ENCODE measurements at regions not wholly inside any gene's neighbourhood (a gene's known extent, or its start where the extent isn't known, plus 50 kb on each side); places are given as distances from the start of the nearest gene placed in this dataset.

GRCh38 chr6:3535033-3535775, 78.4 kb upstream of the SLC22A23 start:
- no peak overlapping the region for H3K27ac ChIP-seq
- DNase-seq (no peak), ATAC-seq (no peak)
- H3K36me3 ChIP-seq (ENCODE audit: insufficient read depth in 1 of 2, low read depth in 1 of 2): no peaks in the 10 kb centered on the region
- intact Hi-C loops (cut with DNase I): no loop called here
- no peaks in the 10 kb centered on the region for H3K9me3 ChIP-seq
- no peak for TF ChIP-seq CTCF (IDR thresholded peaks at IDR 0.05)
- no peak overlapping the region for H3K4me3 ChIP-seq
- H3K4me1 ChIP-seq: no peaks in the 10 kb centered on the region
- 73 to 80% (median 74%) methylated on average over 4 of the region's 4 CpGs for WGBS, 3 donors
- no peaks in the 10 kb centered on the region for H3K27me3 ChIP-seq (ENCODE audit: insufficient read depth in 3 of 3, low read length in 2 of 3)

DNA sequence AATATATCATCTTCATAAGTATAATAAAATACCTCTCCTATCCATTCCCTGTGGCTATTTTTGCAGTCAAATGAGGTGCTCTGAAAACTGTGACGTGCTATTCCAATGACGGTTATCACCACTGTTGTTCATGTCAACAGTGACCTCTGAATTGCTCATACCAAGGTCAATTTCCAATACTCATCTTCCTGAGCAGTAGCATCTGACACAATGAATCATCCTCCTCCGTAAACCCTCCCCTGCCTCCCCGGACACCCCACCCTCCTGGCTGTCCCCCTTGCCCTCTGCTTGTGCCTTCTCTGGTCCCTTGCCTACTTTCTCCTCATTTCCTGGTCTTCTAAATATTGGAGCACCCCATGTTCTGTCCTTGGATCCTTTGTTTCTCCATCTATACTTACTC, 77.7 kb upstream of the SLC22A23 start:
- Histone ChIP-seq H3K36me3 (ENCODE audit: insufficient read depth in 1 of 2, low read depth in 1 of 2) (no peaks in the 10 kb centered on the region), H3K27ac (no peak overlapping the region), H3K27me3 (ENCODE audit: insufficient read depth in 3 of 3, low read length in 2 of 3) (no peaks in the 10 kb centered on the region), H3K4me3 (no peak overlapping the region), H3K9me3 (no peaks in the 10 kb centered on the region), H3K4me1 (no peaks in the 10 kb centered on the region)
- no peak for TF ChIP-seq CTCF (IDR thresholded peaks at IDR 0.05)
- DNase-seq (no peak), ATAC-seq (no peak)
- 91 to 94% (median 93%) methylated on average over 4 of the region's 4 CpGs for WGBS, 3 donors
- intact Hi-C loops (cut with DNase I): no loop called here

- no peaks in the 10 kb centered on the region for H3K9me3 ChIP-seq
- 83 to 91% (median 88%) methylated on average over 6 of the region's 6 CpGs for WGBS, 3 donors
- no peak overlapping the region for H3K27ac ChIP-seq
- TF ChIP-seq CTCF (IDR thresholded peaks at IDR 0.05): no peak
- H3K4me1 ChIP-seq: no peaks in the 10 kb centered on the region
- intact Hi-C loops (cut with DNase I): no loop called here
- H3K27me3 ChIP-seq (ENCODE audit: insufficient read depth in 3 of 3, low read length in 2 of 3): no peaks in the 10 kb centered on the region
- ATAC-seq (no peak), DNase-seq (no peak)
- no peak overlapping the region for H3K4me3 ChIP-seq
- no peaks in the 10 kb centered on the region for H3K36me3 ChIP-seq (ENCODE audit: insufficient read depth in 1 of 2, low read depth in 1 of 2)
Measured at GRCh38 chr6:3533981-3534380, 77.1 kb upstream of the SLC22A23 start.

DNA sequence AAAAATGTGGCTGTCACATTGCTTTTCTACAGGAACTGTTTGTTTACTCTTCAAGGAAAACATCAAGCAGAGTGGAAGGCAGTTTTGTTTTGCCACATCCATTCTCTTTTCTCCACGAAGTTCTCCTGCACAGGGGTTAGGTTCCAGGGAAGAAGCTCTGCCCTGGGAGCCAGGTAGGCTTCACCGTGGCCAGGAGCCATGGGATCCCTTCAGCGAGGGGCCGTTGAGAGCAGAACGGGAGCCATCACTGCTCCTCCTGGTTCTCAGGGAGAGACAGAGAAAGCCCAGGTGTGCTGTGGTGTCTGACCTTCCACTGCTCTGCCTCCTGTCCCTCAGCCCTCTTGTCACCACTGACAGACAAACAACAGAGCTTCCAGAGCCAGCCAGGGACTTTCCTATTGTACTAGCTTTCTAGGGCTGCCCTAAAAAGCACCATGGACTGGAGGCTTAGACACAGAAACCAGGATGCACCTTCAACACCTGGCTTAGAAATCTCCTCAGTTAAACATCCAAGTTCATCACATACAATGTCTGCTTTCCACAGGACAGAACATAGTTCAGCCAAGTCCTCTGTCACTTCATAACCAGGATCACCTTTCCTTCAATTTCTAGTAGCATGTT, 75.6 kb upstream of the SLC22A23 start:
- H3K27me3 ChIP-seq (ENCODE audit: insufficient read depth in 3 of 3, low read length in 2 of 3): no peaks in the 10 kb centered on the region
- 66 to 82% (median 82%) methylated on average over 5 of the region's 5 CpGs for WGBS, 3 donors
- no peak for TF ChIP-seq CTCF (IDR thresholded peaks at IDR 0.05)
- intact Hi-C loops (cut with DNase I): no loop called here
- ATAC-seq (no peak), DNase-seq (no peak)
- H3K27ac ChIP-seq: no peak overlapping the region
- no peaks in the 10 kb centered on the region for H3K4me1 ChIP-seq
- H3K9me3 ChIP-seq: no peaks in the 10 kb centered on the region
- H3K36me3 ChIP-seq (ENCODE audit: insufficient read depth in 1 of 2, low read depth in 1 of 2): no peaks in the 10 kb centered on the region
- no peak overlapping the region for H3K4me3 ChIP-seq
